Esophagus squamous epithelium (tissue), 4 donors: ENCODE measurements at regions not wholly inside any gene's neighbourhood (a gene's known extent, or its start where the extent isn't known, plus 50 kb on each side); places are given as distances from the start of the nearest gene placed in this dataset.

ENCODE experiments used
- POLR2A ChIP-seq, 4 donors: fragments of 450-650 bp; IDR thresholded peaks; one replicate each; pipeline ENCODE4 v1.6.1; 2017; ENCODE audit warnings: antibody characterized with exemption in 4 of 4, mild to moderate bottlenecking in 4 of 4, moderate library complexity in 3 of 4
- TF ChIP-seq, protein P1 (sequence below), 6 experiments: fragments of 450-650 bp in 4 of 6; fragments of 200-600 bp in 2 of 6; sonication (generic) in 2 of 6; IDR thresholded peaks; one replicate each; pipeline ENCODE4 v1.5.1; 2016 to 2019; ENCODE audit warnings: antibody characterized with exemption in 6 of 6, mild to moderate bottlenecking in 4 of 6, moderate library complexity in 4 of 6

- TF ChIP-seq, protein P1, sequence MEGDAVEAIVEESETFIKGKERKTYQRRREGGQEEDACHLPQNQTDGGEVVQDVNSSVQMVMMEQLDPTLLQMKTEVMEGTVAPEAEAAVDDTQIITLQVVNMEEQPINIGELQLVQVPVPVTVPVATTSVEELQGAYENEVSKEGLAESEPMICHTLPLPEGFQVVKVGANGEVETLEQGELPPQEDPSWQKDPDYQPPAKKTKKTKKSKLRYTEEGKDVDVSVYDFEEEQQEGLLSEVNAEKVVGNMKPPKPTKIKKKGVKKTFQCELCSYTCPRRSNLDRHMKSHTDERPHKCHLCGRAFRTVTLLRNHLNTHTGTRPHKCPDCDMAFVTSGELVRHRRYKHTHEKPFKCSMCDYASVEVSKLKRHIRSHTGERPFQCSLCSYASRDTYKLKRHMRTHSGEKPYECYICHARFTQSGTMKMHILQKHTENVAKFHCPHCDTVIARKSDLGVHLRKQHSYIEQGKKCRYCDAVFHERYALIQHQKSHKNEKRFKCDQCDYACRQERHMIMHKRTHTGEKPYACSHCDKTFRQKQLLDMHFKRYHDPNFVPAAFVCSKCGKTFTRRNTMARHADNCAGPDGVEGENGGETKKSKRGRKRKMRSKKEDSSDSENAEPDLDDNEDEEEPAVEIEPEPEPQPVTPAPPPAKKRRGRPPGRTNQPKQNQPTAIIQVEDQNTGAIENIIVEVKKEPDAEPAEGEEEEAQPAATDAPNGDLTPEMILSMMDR (IDR thresholded peaks at IDR 0.05), result no peak
- no peak for TF ChIP-seq POLR2A (IDR thresholded peaks at IDR 0.05)
Observed at GRCh38 chr15:61671736-61672135, 388.5 kb downstream of the VPS13C start.
